ENCODE measurements at regions not wholly inside any gene's neighbourhood (a gene's known extent, or its start where the extent isn't known, plus 50 kb on each side); places are given as distances from the start of the nearest gene placed in this dataset.

DNA sequence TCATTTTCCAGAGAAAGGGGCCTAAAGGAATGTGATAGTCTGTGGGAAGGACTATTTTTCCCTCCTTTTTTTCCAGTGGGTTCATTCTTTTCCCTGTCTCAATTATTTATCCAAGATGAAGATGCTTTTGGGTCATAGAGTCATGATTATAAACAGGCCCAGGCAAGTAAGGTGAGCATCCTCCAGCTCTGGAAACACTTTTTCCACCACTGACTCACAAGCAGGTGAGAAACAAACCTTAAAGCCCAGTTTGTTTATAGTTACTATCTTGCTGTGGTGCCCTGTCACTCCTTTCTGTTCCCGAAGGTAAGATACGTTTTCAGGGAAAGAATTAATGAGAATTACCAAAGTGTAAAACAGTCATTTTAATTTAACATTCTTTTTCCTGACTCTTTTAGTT lies 107.7 kb upstream of the IFNG-AS1 start:
- no peak overlapping the region for H3K27ac Mint-ChIP-seq (ENCODE audit: unreplicated experiment)
- no peaks in the 10 kb centered on the region for H3K4me1 Mint-ChIP-seq (ENCODE audit: low read depth, unreplicated experiment)
- Histone ChIP-seq H3K27ac (ENCODE audit: low read depth, low read length) (no peak overlapping the region), H3K4me1 (ENCODE audit: insufficient read depth, low read length) (peaks cover 3% of the 10 kb centered on the region), H3K4me2 (ENCODE audit: low read length) (no peak overlapping the region), H2AFZ (ENCODE audit: low read depth, low read length) (no peak overlapping the region), H4K20me1 (ENCODE audit: insufficient read depth, low read length) (no peaks in the 10 kb centered on the region), H3K36me3 (ENCODE audit: insufficient read depth, low read length) (no peaks in the 10 kb centered on the region), H3K79me2 (ENCODE audit: insufficient read depth, low read length) (no peaks in the 10 kb centered on the region), H3K4me3 (ENCODE audit: insufficient read depth, low read depth, low read length) (no peak overlapping the region), H3K9me3 (ENCODE audit: insufficient read depth, low read depth, low read length) (no peaks in the 10 kb centered on the region), H3K27me3 (ENCODE audit: insufficient read depth, low read length) (no peaks in the 10 kb centered on the region), H3K9ac (ENCODE audit: low read length) (no peak overlapping the region)
- DNase-seq (ENCODE audit: low read depth) (no peak), FAIRE-seq (no peak)
- TF ChIP-seq EZH2 (IDR thresholded peaks at IDR 0.05; ENCODE audit: insufficient read depth, low read length), result no peak
- TF ChIP-seq, protein P1, sequence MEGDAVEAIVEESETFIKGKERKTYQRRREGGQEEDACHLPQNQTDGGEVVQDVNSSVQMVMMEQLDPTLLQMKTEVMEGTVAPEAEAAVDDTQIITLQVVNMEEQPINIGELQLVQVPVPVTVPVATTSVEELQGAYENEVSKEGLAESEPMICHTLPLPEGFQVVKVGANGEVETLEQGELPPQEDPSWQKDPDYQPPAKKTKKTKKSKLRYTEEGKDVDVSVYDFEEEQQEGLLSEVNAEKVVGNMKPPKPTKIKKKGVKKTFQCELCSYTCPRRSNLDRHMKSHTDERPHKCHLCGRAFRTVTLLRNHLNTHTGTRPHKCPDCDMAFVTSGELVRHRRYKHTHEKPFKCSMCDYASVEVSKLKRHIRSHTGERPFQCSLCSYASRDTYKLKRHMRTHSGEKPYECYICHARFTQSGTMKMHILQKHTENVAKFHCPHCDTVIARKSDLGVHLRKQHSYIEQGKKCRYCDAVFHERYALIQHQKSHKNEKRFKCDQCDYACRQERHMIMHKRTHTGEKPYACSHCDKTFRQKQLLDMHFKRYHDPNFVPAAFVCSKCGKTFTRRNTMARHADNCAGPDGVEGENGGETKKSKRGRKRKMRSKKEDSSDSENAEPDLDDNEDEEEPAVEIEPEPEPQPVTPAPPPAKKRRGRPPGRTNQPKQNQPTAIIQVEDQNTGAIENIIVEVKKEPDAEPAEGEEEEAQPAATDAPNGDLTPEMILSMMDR (IDR thresholded peaks at IDR 0.05; ENCODE audit: insufficient read depth, low read depth, low read length), result no peak
- H3K4me3 Mint-ChIP-seq (ENCODE audit: unreplicated experiment), result no peak overlapping the region
- H3K27me3 Mint-ChIP-seq (ENCODE audit: low read depth, unreplicated experiment), result peaks cover 19% of the 10 kb centered on the region
- H3K9me3 Mint-ChIP-seq (ENCODE audit: unreplicated experiment), result peaks cover 2% of the 10 kb centered on the region
- no peaks in the 10 kb centered on the region for H3K36me3 Mint-ChIP-seq (ENCODE audit: low read depth, unreplicated experiment)

DNA sequence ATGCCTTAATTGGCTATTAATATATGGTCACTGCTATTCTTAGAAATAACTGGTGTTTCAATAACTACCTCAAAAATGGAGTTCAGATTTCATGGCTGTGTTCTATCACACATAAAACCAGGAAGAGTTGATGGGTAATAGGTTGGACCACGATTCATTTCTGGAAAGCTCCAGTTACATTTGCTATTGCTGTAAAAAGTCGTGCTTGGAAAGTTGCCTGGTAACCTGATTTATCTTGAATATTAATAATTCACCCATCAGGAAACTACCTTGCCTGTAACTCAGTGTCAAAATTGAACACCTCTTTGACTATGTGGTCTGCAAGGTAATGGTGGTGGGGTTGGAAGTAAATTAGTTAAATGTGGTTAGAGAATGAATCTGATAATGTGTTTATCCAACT lies 104.7 kb upstream of the IFNG-AS1 start:
- Histone ChIP-seq H3K36me3 (ENCODE audit: insufficient read depth, low read length) (no peaks in the 10 kb centered on the region), H3K27ac (ENCODE audit: low read depth, low read length) (no peak overlapping the region), H3K9me3 (ENCODE audit: insufficient read depth, low read depth, low read length) (no peaks in the 10 kb centered on the region), H2AFZ (ENCODE audit: low read depth, low read length) (no peak overlapping the region), H3K4me1 (ENCODE audit: insufficient read depth, low read length) (peaks cover 3% of the 10 kb centered on the region), H3K9ac (ENCODE audit: low read length) (no peak overlapping the region), H3K79me2 (ENCODE audit: insufficient read depth, low read length) (no peaks in the 10 kb centered on the region), H4K20me1 (ENCODE audit: insufficient read depth, low read length) (no peaks in the 10 kb centered on the region), H3K27me3 (ENCODE audit: insufficient read depth, low read length) (no peaks in the 10 kb centered on the region), H3K4me2 (ENCODE audit: low read length) (no peak overlapping the region), H3K4me3 (ENCODE audit: insufficient read depth, low read depth, low read length) (no peak overlapping the region)
- TF ChIP-seq, protein P1 (IDR thresholded peaks at IDR 0.05; ENCODE audit: insufficient read depth, low read depth, low read length), result no peak
- no peak for TF ChIP-seq EZH2 (IDR thresholded peaks at IDR 0.05; ENCODE audit: insufficient read depth, low read length)
- DNase-seq (ENCODE audit: low read depth) (no peak), FAIRE-seq (no peak)
- Mint-ChIP-seq H3K4me1 (ENCODE audit: low read depth, unreplicated experiment) (no peaks in the 10 kb centered on the region), H3K27me3 (ENCODE audit: low read depth, unreplicated experiment) (peaks cover 14% of the 10 kb centered on the region), H3K27ac (ENCODE audit: unreplicated experiment) (no peak overlapping the region), H3K4me3 (ENCODE audit: unreplicated experiment) (no peak overlapping the region), H3K9me3 (ENCODE audit: unreplicated experiment) (peaks cover 2% of the 10 kb centered on the region), H3K36me3 (ENCODE audit: low read depth, unreplicated experiment) (no peaks in the 10 kb centered on the region)

DNA sequence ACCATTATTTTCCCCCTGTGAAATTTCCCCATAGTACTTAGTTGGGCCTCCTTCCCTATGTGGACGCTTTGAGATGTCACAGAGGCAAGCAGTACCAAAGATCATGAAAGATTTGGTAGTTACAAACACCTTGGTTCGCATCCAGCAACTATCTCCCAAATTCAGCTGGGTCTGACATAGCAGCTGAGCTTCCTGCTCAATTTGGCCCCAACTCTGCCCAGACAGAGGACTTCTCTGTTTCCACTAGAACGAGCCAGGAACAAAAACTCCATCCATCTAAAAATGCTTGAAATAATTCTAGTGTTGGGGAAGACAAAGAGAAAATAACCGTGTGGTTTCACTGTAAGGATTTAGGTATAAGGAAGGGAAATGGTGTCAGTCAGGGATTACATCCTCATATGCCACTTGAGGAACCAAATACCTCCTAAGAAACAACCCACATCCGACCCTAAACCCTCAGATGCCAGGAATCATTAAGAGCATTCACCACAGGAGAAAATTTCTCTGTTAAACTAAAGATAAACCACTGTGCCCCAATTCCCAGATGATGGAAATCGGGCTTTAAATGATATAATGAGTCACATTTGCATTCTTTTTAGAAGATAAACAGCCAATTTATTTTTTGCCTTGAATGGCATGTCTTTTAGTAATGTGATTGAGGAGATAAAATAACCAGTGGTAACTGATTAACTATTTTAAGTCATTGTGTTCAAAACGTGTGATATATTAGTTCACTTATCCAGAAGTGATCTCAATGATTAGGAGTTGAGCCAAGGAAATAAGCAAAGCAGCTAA lies 103.7 kb upstream of the IFNG-AS1 start:
- Histone ChIP-seq H3K9me3 (ENCODE audit: insufficient read depth, low read depth, low read length) (no peaks in the 10 kb centered on the region), H3K36me3 (ENCODE audit: insufficient read depth, low read length) (no peaks in the 10 kb centered on the region), H3K9ac (ENCODE audit: low read length) (no peak overlapping the region), H3K4me3 (ENCODE audit: insufficient read depth, low read depth, low read length) (no peak overlapping the region), H3K4me2 (ENCODE audit: low read length) (no peak overlapping the region), H2AFZ (ENCODE audit: low read depth, low read length) (no peak overlapping the region), H3K79me2 (ENCODE audit: insufficient read depth, low read length) (no peaks in the 10 kb centered on the region), H3K27me3 (ENCODE audit: insufficient read depth, low read length) (no peaks in the 10 kb centered on the region), H4K20me1 (ENCODE audit: insufficient read depth, low read length) (no peaks in the 10 kb centered on the region), H3K27ac (ENCODE audit: low read depth, low read length) (no peak overlapping the region), H3K4me1 (ENCODE audit: insufficient read depth, low read length) (peaks cover 3% of the 10 kb centered on the region)
- Mint-ChIP-seq H3K4me3 (ENCODE audit: unreplicated experiment) (no peak overlapping the region), H3K36me3 (ENCODE audit: low read depth, unreplicated experiment) (no peaks in the 10 kb centered on the region), H3K9me3 (ENCODE audit: unreplicated experiment) (peaks cover 2% of the 10 kb centered on the region), H3K27ac (ENCODE audit: unreplicated experiment) (no peak overlapping the region), H3K4me1 (ENCODE audit: low read depth, unreplicated experiment) (no peaks in the 10 kb centered on the region), H3K27me3 (ENCODE audit: low read depth, unreplicated experiment) (peaks cover 7% of the 10 kb centered on the region)
- TF ChIP-seq, protein P1 (IDR thresholded peaks at IDR 0.05; ENCODE audit: insufficient read depth, low read depth, low read length), result no peak
- no peak for TF ChIP-seq EZH2 (IDR thresholded peaks at IDR 0.05; ENCODE audit: insufficient read depth, low read length)
- FAIRE-seq (peak; percentile 13), DNase-seq (ENCODE audit: low read depth) (peak; percentile 88)
